H9 (cell line): ENCODE measurements at regions not wholly inside any gene's neighbourhood (a gene's known extent, or its start where the extent isn't known, plus 50 kb on each side); places are given as distances from the start of the nearest gene placed in this dataset.

Source experiments
- DNase-seq: peaks from one replicate; pipeline ENCODE4 v3.0.0-alpha.2; 2017
- H2AFZ ChIP-seq: one replicate; pipeline ENCODE4 v1.6.1; 2013; ENCODE audit warnings: mild to moderate bottlenecking, low read length, control low read depth, moderate library complexity
- H2AK5ac ChIP-seq: 2 replicates; pipeline ENCODE4 v1.6.1; 2013; ENCODE audit warnings: low read length, control low read depth, mixed read lengths; ENCODE audit not compliant: insufficient read length
- H2BK120ac ChIP-seq: one replicate; pipeline ENCODE4 v1.6.1; 2013; ENCODE audit warnings: low read depth, mild to moderate bottlenecking, low read length, control low read depth, inconsistent platforms; ENCODE audit not compliant: poor library complexity, severe bottlenecking
- H2BK12ac ChIP-seq: 2 replicates; pipeline ENCODE4 v1.6.1; 2013; ENCODE audit warnings: low read length, control low read depth, mixed read lengths, low read depth; ENCODE audit not compliant: insufficient read length
- H2BK15ac ChIP-seq: 2 replicates; pipeline ENCODE4 v1.6.1; 2013; ENCODE audit warnings: low read depth, low read length, control low read depth
- H2BK20ac ChIP-seq: one replicate; pipeline ENCODE4 v1.6.1; 2013; ENCODE audit warnings: low read depth, mild to moderate bottlenecking, low read length, control low read depth, inconsistent platforms; ENCODE audit not compliant: poor library complexity, severe bottlenecking
- H2BK5ac ChIP-seq: 2 replicates; pipeline ENCODE4 v1.6.1; 2013; ENCODE audit warnings: low read length, control low read depth, mixed read lengths; ENCODE audit not compliant: insufficient read length
- H3K14ac ChIP-seq: 2 replicates; pipeline ENCODE4 v1.6.1; 2013; ENCODE audit warnings: low read length, control low read depth; ENCODE audit not compliant: insufficient read depth
- H3K18ac ChIP-seq: 2 replicates; pipeline ENCODE4 v1.6.1; 2013; ENCODE audit warnings: low read depth, mild to moderate bottlenecking, mixed read lengths, low read length, control low read depth; ENCODE audit not compliant: insufficient read length
- H3K23ac ChIP-seq: 2 replicates; pipeline ENCODE4 v1.6.1; 2013; ENCODE audit warnings: low read length, control low read depth, mixed read lengths, low read depth; ENCODE audit not compliant: insufficient read length
- H3K23me2 ChIP-seq: 2 replicates; pipeline ENCODE4 v1.6.1; 2013; ENCODE audit warnings: low read depth, mild to moderate bottlenecking, mixed read lengths, low read length, control low read depth; ENCODE audit not compliant: insufficient read length, poor library complexity, severe bottlenecking
- H3K27ac ChIP-seq: 2 replicates; pipeline ENCODE4 v1.5.1; 2013; ENCODE audit warnings: low read length, control low read depth, mixed read lengths, low read depth; ENCODE audit not compliant: insufficient read length
- H3K27me3 ChIP-seq: 2 replicates; pipeline ENCODE4 v1.6.1; 2013; ENCODE audit warnings: low read length, control low read depth, inconsistent platforms; ENCODE audit not compliant: insufficient read depth
- H3K4ac ChIP-seq: 2 replicates; pipeline ENCODE4 v1.6.1; 2013; ENCODE audit warnings: low read depth, mild to moderate bottlenecking, control low read depth, inconsistent platforms, low read length, moderate library complexity
- H3K4me1 ChIP-seq: 2 replicates; pipeline ENCODE4 v1.6.1; 2013; ENCODE audit warnings: low read length, control low read depth, inconsistent platforms; ENCODE audit not compliant: insufficient read depth
- H3K4me2 ChIP-seq: 2 replicates; pipeline ENCODE4 v1.6.1; 2013; ENCODE audit warnings: low read length, control low read depth, mixed read lengths; ENCODE audit not compliant: insufficient read length, insufficient read depth
- H3K56ac ChIP-seq: 2 replicates; pipeline ENCODE4 v1.6.1; 2013; ENCODE audit warnings: low read depth, mild to moderate bottlenecking, mixed read lengths, low read length, control low read depth; ENCODE audit not compliant: insufficient read length
- H3K79me1 ChIP-seq: 2 replicates; pipeline ENCODE4 v1.6.1; 2013; ENCODE audit warnings: low read depth, mild to moderate bottlenecking, moderate library complexity, low read length, control low read depth, inconsistent platforms; ENCODE audit not compliant: insufficient read depth, poor library complexity, severe bottlenecking
- H3K79me2 ChIP-seq: 2 replicates; pipeline ENCODE4 v1.6.1; 2013; ENCODE audit warnings: low read length, control low read depth, inconsistent platforms; ENCODE audit not compliant: insufficient read depth
- H3K9ac ChIP-seq: 2 replicates; pipeline ENCODE4 v1.6.1; 2013; ENCODE audit warnings: low read length, control low read depth, mixed read lengths; ENCODE audit not compliant: insufficient read length; ENCODE audit errors: extremely low read depth
- H3K9me3 ChIP-seq: one replicate; pipeline ENCODE4 v1.6.1; 2013; ENCODE audit warnings: low read depth, low read length, inconsistent platforms; ENCODE audit not compliant: control insufficient read depth
- H3T11ph ChIP-seq: one replicate; pipeline ENCODE4 v1.6.1; 2013; ENCODE audit warnings: mild to moderate bottlenecking, low read length, control low read depth, inconsistent platforms
- H4K20me1 ChIP-seq: one replicate; pipeline ENCODE4 v1.6.1; 2013; ENCODE audit not compliant: control insufficient read depth, insufficient read length, insufficient read depth
- H4K5ac ChIP-seq: 2 replicates; pipeline ENCODE4 v1.6.1; 2013; ENCODE audit warnings: low read depth, mild to moderate bottlenecking, mixed read lengths, low read length, control low read depth; ENCODE audit not compliant: insufficient read length
- H4K8ac ChIP-seq: replicated peaks from 2 replicates; pipeline ENCODE4 v1.6.1; 2013; ENCODE audit warnings: low read length, control low read depth, mixed read lengths, low read depth; ENCODE audit not compliant: insufficient read length
- H4K91ac ChIP-seq: 2 replicates; pipeline ENCODE4 v1.6.1; 2013; ENCODE audit warnings: low read depth, mild to moderate bottlenecking, moderate library complexity, mixed read lengths, low read length, control low read depth; ENCODE audit not compliant: insufficient read length
- H3K27ac Mint-ChIP-seq, 3 experiments: 2 replicates in 2 of 3; 3 replicates in 1 of 3; pipeline ENCODE4 v1.8.0; 2020 to 2021; ENCODE audit warnings: mixed read lengths in 3 of 3, mild to moderate bottlenecking in 1 of 3, moderate library complexity in 1 of 3
- H3K27me3 Mint-ChIP-seq: 2 replicates; pipeline ENCODE4 v1.8.0; 2021; ENCODE audit warnings: low read depth, mild to moderate bottlenecking, moderate library complexity, mixed read lengths
- H3K36me3 Mint-ChIP-seq, 3 experiments: 2 replicates in 2 of 3; 3 replicates in 1 of 3; pipeline ENCODE4 v1.8.0; 2020 to 2021; ENCODE audit warnings: low read depth in 3 of 3, mixed read lengths in 3 of 3; ENCODE audit not compliant: insufficient read depth in 1 of 3
- H3K4me1 Mint-ChIP-seq, 2 experiments: 2 replicates each; pipeline ENCODE4 v1.8.0; 2020; ENCODE audit warnings: mixed read lengths in 2 of 2
- H3K4me3 Mint-ChIP-seq, 2 experiments: 2 replicates in 1 of 2; 3 replicates in 1 of 2; pipeline ENCODE4 v1.8.0; 2020 to 2021; ENCODE audit warnings: mild to moderate bottlenecking in 2 of 2, mixed read lengths in 2 of 2, moderate library complexity in 1 of 2
- H3K9me3 Mint-ChIP-seq, 2 experiments: 2 replicates in 1 of 2; 3 replicates in 1 of 2; pipeline ENCODE4 v1.8.0; 2020; ENCODE audit warnings: mild to moderate bottlenecking in 2 of 2, mixed read lengths in 2 of 2, moderate library complexity in 1 of 2
- WGBS: extraction: QIAGEN DNeasy Blood & Tissue Kit; methylation state at CpG from one replicate; pipeline ENCODE4 v1.1.7; 2013; ENCODE audit warnings: missing lambda C conversion rate, low lambda C conversion rate, mixed read lengths; ENCODE audit not compliant: insufficient read length; ENCODE audit errors: extremely low coverage; 5-methylcytosine and 5-hydroxymethylcytosine counted together
- TF ChIP-seq, protein P1 (sequence below): fragments of 200-600 bp; sonication (generic); conservative IDR thresholded peaks from 3 replicates; pipeline ENCODE4 v1.8.0; 2021; ENCODE audit warnings: antibody characterized with exemption, mild to moderate bottlenecking

DNA sequence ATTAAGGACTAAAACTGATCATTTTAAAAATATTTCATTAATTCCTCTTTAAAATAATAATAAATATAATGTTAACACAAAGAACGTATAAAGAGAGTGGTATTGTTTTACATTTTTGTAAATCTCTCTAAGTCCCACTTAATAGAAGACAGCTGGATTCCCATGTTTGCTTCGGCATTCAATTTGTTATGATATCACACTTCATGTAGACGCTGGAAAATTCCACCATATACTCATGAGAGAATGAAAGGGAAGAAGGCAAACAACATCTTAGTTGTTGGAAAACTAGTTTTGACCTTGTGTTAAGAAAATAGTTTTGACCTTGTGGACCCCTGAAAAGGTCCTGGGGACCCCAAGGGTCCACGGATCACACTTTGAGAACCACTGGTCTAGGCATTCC, 85.3 kb upstream of the MGMT start:
- Histone ChIP-seq H3K4me1 (no peaks in the 10 kb centered on the region), H3K23me2 (no peaks in the 10 kb centered on the region), H3K14ac (no peak overlapping the region), H2BK5ac (no peak overlapping the region), H3K9me3 (no peaks in the 10 kb centered on the region), H4K5ac (no peak overlapping the region), H3K79me1 (no peaks in the 10 kb centered on the region), H2BK120ac (no peak overlapping the region), H2BK12ac (no peak overlapping the region), H3K56ac (no peak overlapping the region), H3K4ac (no peak overlapping the region), H2BK20ac (no peak overlapping the region), H4K91ac (no peak overlapping the region), H3K9ac (no peak overlapping the region), H3K27ac (no peak overlapping the region), H3K27me3 (no peaks in the 10 kb centered on the region), H2BK15ac (no peak overlapping the region), H3K79me2 (no peaks in the 10 kb centered on the region), H3T11ph (no peak overlapping the region), H3K18ac (no peak overlapping the region), H4K8ac (no peak overlapping the region), H3K4me2 (no peak overlapping the region), H3K23ac (no peak overlapping the region), H2AFZ (no peak overlapping the region), H4K20me1 (no peaks in the 10 kb centered on the region), H2AK5ac (no peak overlapping the region)
- no CpG with 5 or more reads among the region's 4 CpGs for WGBS
- Mint-ChIP-seq H3K9me3 (peaks cover 0 to 2% of the 10 kb centered on the region in 2 experiments; a peak in 1 of 5 replicates), H3K36me3 (no peaks in the 10 kb centered on the region; a peak in 2 of 7 replicates), H3K4me3 (no peak overlapping the region), H3K27me3 (no peaks in the 10 kb centered on the region; the same call in 1 of the 2 replicates), H3K4me1 (peaks cover 2 to 6% of the 10 kb centered on the region in 2 experiments; a peak in 2 of 4 replicates), H3K27ac (no peak overlapping the region)
- TF ChIP-seq, protein P1, sequence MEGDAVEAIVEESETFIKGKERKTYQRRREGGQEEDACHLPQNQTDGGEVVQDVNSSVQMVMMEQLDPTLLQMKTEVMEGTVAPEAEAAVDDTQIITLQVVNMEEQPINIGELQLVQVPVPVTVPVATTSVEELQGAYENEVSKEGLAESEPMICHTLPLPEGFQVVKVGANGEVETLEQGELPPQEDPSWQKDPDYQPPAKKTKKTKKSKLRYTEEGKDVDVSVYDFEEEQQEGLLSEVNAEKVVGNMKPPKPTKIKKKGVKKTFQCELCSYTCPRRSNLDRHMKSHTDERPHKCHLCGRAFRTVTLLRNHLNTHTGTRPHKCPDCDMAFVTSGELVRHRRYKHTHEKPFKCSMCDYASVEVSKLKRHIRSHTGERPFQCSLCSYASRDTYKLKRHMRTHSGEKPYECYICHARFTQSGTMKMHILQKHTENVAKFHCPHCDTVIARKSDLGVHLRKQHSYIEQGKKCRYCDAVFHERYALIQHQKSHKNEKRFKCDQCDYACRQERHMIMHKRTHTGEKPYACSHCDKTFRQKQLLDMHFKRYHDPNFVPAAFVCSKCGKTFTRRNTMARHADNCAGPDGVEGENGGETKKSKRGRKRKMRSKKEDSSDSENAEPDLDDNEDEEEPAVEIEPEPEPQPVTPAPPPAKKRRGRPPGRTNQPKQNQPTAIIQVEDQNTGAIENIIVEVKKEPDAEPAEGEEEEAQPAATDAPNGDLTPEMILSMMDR, result no peak
- no peak for DNase-seq
